K562 (cell line): ENCODE measurements at regions not wholly inside any gene's neighbourhood (a gene's known extent, or its start where the extent isn't known, plus 50 kb on each side); places are given as distances from the start of the nearest gene placed in this dataset.

ENCODE experiments used
- CBX5 ChIP-seq: IDR thresholded peaks from 2 replicates; pipeline ENCODE4 v1.6.1; 2014; ENCODE audit warnings: low read depth, borderline replicate concordance
- ELK1 ChIP-seq: sonication (generic); formaldehyde crosslinking; IDR thresholded peaks from 2 replicates; pipeline ENCODE4 v1.8.1; 2022; ENCODE audit warnings: missing genetic modification reagents
- JUND ChIP-seq, 2 experiments: IDR thresholded peaks; 2 replicates in 1 of 2; 3 replicates in 1 of 2; pipeline ENCODE4 v1.6.1; 2011; ENCODE audit warnings: borderline replicate concordance in 2 of 2, low read depth in 2 of 2, low read length in 2 of 2, improper control_type of control experiment in 1 of 2, missing biosample characterization in 1 of 2, missing genetic modification characterization in 1 of 2, missing genetic modification reagents in 1 of 2
- SAFB ChIP-seq: fragments of 200-400 bp; formaldehyde crosslinking; IDR thresholded peaks from 2 replicates; pipeline ENCODE4 v1.6.1; 2017; ENCODE audit warnings: low read depth, low read length, borderline replicate concordance
- SP1 ChIP-seq: sonication (generic); formaldehyde crosslinking; IDR thresholded peaks from 2 replicates; pipeline ENCODE4 v1.8.1; 2022; ENCODE audit warnings: mild to moderate bottlenecking, missing genetic modification reagents
- ZNF146 ChIP-seq: IDR thresholded peaks from one replicate; pipeline ENCODE4 v1.6.1; 2018; ENCODE audit warnings: missing compliant biosample characterization; ENCODE audit not compliant: unreplicated experiment

- TF ChIP-seq CBX5 = no peak
- no peak for TF ChIP-seq ZNF146 (CRISPR knock-in tag)
- no peak for TF ChIP-seq SAFB
- no peak for TF ChIP-seq SP1
- no peak for TF ChIP-seq JUND (IDR thresholded peaks at IDR 0.05; ENCODE audit: borderline replicate concordance, low read depth, low read length)
- no peak for TF ChIP-seq JUND (tag; IDR thresholded peaks at IDR 0.05; ENCODE audit: borderline replicate concordance, low read depth, low read length)
- TF ChIP-seq ELK1 (CRISPR knock-in tag) = no peak
Measured at GRCh38 chr14:106372870-106373652, 846.7 kb downstream of the TMEM121 start.
